ENCODE measurements at regions not wholly inside any gene's neighbourhood (a gene's known extent, or its start where the extent isn't known, plus 50 kb on each side); places are given as distances from the start of the nearest gene placed in this dataset.

- WGBS, 2 experiments (ENCODE audit: extremely low coverage in 1 of 2, insufficient coverage in 1 of 2, insufficient read length in 1 of 2, insufficient replicate concordance in 2 of 2, low coverage in 1 of 2, low lambda C conversion rate in 2 of 2, missing lambda C conversion rate in 1 of 2): 87% methylated on average over 3 of the region's 3 CpGs; no CpG with 5 or more reads in 1 of the 2 experiments
- Histone ChIP-seq H4K8ac (ENCODE audit: extremely low read depth, insufficient read depth, low read length) (no peak overlapping the region), H2BK20ac (ENCODE audit: low read length) (no peak overlapping the region), H2BK15ac (ENCODE audit: low read length) (no peak overlapping the region), H3K9ac (replicated peaks in 1 of 4; ENCODE audit: extremely low read depth in 1 of 4, low read depth in 3 of 4, low read length in 3 of 4) (no peak overlapping the region), H3K23me2 (ENCODE audit: low read depth, low read length) (peaks cover 1% of the 10 kb centered on the region; the same call in 1 of the 2 replicates), H4K20me1 (replicated peaks in 1 of 2; ENCODE audit: control insufficient read depth in 1 of 2, insufficient read depth in 2 of 2, low read length in 2 of 2) (no peaks in the 10 kb centered on the region), H2AFZ (ENCODE audit: low read length) (no peak overlapping the region), H3K23ac (ENCODE audit: insufficient read length) (no peak overlapping the region), H3K79me2 (ENCODE audit: control insufficient read depth in 1 of 2, insufficient read depth in 2 of 2, low read length in 2 of 2) (no peaks in the 10 kb centered on the region), H3K27me3 (replicated peaks in 1 of 4; ENCODE audit: control insufficient read depth in 3 of 4, extremely low read depth in 1 of 4, insufficient read depth in 3 of 4, low read length in 3 of 4) (no peaks in the 10 kb centered on the region), H3K4me2 (ENCODE audit: insufficient read depth in 1 of 2, low read depth in 2 of 2, low read length in 2 of 2) (no peak overlapping the region), H3K4ac (replicated peaks; ENCODE audit: insufficient read length, low read depth, low read length) (no peak overlapping the region), H3K27ac (ENCODE audit: low read depth, low read length) (no peak overlapping the region), H3K9me3 (ENCODE audit: insufficient read depth in 2 of 2, low read depth in 1 of 2, low read length in 1 of 2) (no peaks in the 10 kb centered on the region), H2BK120ac (replicated peaks; ENCODE audit: low read depth, low read length) (no peak overlapping the region), H2BK12ac (ENCODE audit: low read depth, low read length) (no peak overlapping the region), H2BK5ac (ENCODE audit: low read depth, low read length) (no peak overlapping the region), H4K91ac (replicated peaks; ENCODE audit: insufficient read length, low read length) (no peak overlapping the region), H3K36me3 (ENCODE audit: control insufficient read depth in 2 of 4, insufficient read depth in 4 of 4, low read length in 3 of 4) (no peaks in the 10 kb centered on the region), H3K79me1 (ENCODE audit: low read depth, low read length) (no peaks in the 10 kb centered on the region), H3K4me3 (ENCODE audit: extremely low read depth in 1 of 4, insufficient read depth in 2 of 4, low read depth in 3 of 4, low read length in 4 of 4) (no peak overlapping the region), H2AK5ac (ENCODE audit: low read depth, low read length) (no peak overlapping the region), H3K14ac (ENCODE audit: insufficient read length) (no peak overlapping the region), H3K18ac (ENCODE audit: extremely low read depth, low read length) (no peak overlapping the region), H3K56ac (replicated peaks; ENCODE audit: insufficient read length, low read depth, low read length) (no peak overlapping the region), H4K5ac (ENCODE audit: insufficient read length, low read depth, low read length) (no peak overlapping the region), H3K4me1 (replicated peaks in 1 of 4; ENCODE audit: control insufficient read depth in 3 of 4, insufficient read depth in 4 of 4, low read length in 3 of 4) (no peaks in the 10 kb centered on the region)
- DNase-seq (ENCODE audit: low read depth in 1 of 2, low spot score in 2 of 2) (no peak), FAIRE-seq (no peak)
- ChIA-PET POLR2A (ENCODE audit: partially characterized antibody) (no interaction called here), CTCF (ENCODE audit: partially characterized antibody) (no interaction called here)
- no peak for TF ChIP-seq TEAD4 (IDR thresholded peaks at IDR 0.05; ENCODE audit: low read depth, low read length)
- TF ChIP-seq BACH1 (IDR thresholded peaks at IDR 0.05; ENCODE audit: low read length): no peak
- no peak for TF ChIP-seq HDAC2 (IDR thresholded peaks at IDR 0.05; ENCODE audit: borderline replicate concordance in 1 of 2, low read depth in 2 of 2, low read length in 2 of 2)
- no peak for TF ChIP-seq PHF8 (conservative IDR thresholded peaks at IDR 0.05; ENCODE audit: low read depth, low read length)
- no peak for TF ChIP-seq CHD1 (IDR thresholded peaks at IDR 0.05; ENCODE audit: low read depth, low read length)
- TF ChIP-seq EGR1 (IDR thresholded peaks at IDR 0.05; ENCODE audit: borderline replicate concordance, low read depth, low read length): no peak
- TF ChIP-seq MAFK (IDR thresholded peaks at IDR 0.05; ENCODE audit: low read depth, low read length): no peak
- no peak for TF ChIP-seq POU5F1 (IDR thresholded peaks at IDR 0.05; ENCODE audit: low read depth, low read length)
- TF ChIP-seq SUZ12 (IDR thresholded peaks at IDR 0.05; ENCODE audit: low read length): no peak
- no peak for TF ChIP-seq ASH2L (IDR thresholded peaks at IDR 0.05; ENCODE audit: low read length)
These were observed 319.6 kb downstream of the PTH2R start for GRCh38 chr2:208726242-208726641.
